Stimulated activated CD4-positive, alpha-beta T cell treated with anti-CD3 and anti-CD28 coated beads, Interleukin-12 subunit alpha, Interleukin-12 subunit beta, amount 100 ng/mL, for 24 hours (primary cell): ENCODE measurements at regions not wholly inside any gene's neighbourhood (a gene's known extent, or its start where the extent isn't known, plus 50 kb on each side); places are given as distances from the start of the nearest gene placed in this dataset.

Source experiments
- DNase-seq, 2 experiments: peaks; one replicate each; pipeline ENCODE4 v3.0.0-alpha.2; 2020; ENCODE audit warnings: low read depth in 2 of 2

- no peak for DNase-seq
These were observed 80.3 kb upstream of the GYPC start for GRCh38 chr2:126575631-126576030.

DNA sequence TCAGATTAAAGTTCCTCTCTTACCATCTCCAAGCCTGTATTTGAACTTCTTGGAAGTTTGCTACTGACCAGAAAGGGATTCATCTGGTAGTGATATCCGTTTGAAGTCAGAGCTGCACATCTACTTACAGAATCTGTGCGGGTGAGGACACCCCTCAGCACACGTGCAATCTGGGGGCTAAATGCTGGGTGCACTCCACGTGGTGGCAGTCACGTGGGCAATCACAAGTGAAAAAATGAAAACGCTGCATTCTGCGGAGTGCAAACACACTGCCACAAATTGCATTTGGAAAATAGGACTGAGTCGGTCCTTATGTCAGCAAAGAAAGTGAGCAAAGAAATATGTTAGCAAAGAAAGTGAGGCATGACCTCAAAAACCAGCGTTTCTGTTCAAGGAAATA lies 76.1 kb upstream of the GYPC start:
- no peak for DNase-seq

DNA sequence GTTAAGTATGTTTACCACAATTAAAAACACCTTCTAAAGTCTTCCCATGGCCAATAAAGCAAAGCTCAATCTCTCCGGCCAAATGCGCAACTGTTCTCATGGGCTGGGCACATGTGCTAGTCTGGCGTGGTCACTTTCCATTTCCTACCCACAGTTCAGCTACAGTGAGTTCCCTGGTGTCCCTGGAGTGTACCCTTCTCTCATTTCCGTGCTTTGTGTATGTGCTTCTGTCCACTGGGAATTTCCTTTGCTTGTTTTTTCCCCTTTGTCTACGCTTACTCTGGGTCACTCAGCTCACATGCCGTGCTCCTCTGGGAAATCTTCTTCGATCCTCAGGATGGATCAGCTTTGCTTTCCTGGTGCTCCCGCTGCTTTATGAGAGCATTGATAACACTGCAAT lies 69.6 kb upstream of the GYPC start:
- no peak for DNase-seq

GRCh38 chr2:126599062-126599461 lies 56.9 kb upstream of the GYPC start:
- DNase-seq, result no peak

GRCh38 chr2:126600742-126601141 lies 55.2 kb upstream of the GYPC start:
- no peak for DNase-seq

- DNase-seq, result no peak
These were observed 53.6 kb upstream of the GYPC start for GRCh38 chr2:126602334-126602733.
